GM06990 (cell line): ENCODE measurements at regions not wholly inside any gene's neighbourhood (a gene's known extent, or its start where the extent isn't known, plus 50 kb on each side); places are given as distances from the start of the nearest gene placed in this dataset.

Source experiments
- DNase-seq: peaks from one replicate; pipeline ENCODE4 v3.0.0-alpha.2; 2011; ENCODE audit not compliant: insufficient read length; ENCODE audit errors: extremely low read depth
- H3K27me3 ChIP-seq: replicated peaks from 2 replicates; pipeline ENCODE4 v1.6.0; 2011; ENCODE audit warnings: low read length; ENCODE audit not compliant: control insufficient read depth, insufficient read depth
- H3K36me3 ChIP-seq: 2 replicates; pipeline ENCODE4 v1.5.1; 2011; ENCODE audit warnings: low read length; ENCODE audit not compliant: control insufficient read depth, insufficient read depth
- H3K4me3 ChIP-seq: replicated peaks from 2 replicates; pipeline ENCODE4 v1.5.1; 2011; ENCODE audit warnings: low read depth, mild to moderate bottlenecking, control low read depth, low read length
- TF ChIP-seq, protein P1 (sequence below): IDR thresholded peaks from 2 replicates; pipeline ENCODE4 v1.5.1; 2011; ENCODE audit warnings: low read length, control low read depth, mild to moderate bottlenecking, inconsistent platforms; ENCODE audit not compliant: insufficient read depth, poor library complexity, severe bottlenecking

GRCh38 chr10:52636874-52637273, 135.7 kb downstream of the MBL2 start:
- no peaks in the 10 kb centered on the region for H3K27me3 ChIP-seq
- no peak for DNase-seq
- no peaks in the 10 kb centered on the region for H3K36me3 ChIP-seq
- TF ChIP-seq, protein P1, sequence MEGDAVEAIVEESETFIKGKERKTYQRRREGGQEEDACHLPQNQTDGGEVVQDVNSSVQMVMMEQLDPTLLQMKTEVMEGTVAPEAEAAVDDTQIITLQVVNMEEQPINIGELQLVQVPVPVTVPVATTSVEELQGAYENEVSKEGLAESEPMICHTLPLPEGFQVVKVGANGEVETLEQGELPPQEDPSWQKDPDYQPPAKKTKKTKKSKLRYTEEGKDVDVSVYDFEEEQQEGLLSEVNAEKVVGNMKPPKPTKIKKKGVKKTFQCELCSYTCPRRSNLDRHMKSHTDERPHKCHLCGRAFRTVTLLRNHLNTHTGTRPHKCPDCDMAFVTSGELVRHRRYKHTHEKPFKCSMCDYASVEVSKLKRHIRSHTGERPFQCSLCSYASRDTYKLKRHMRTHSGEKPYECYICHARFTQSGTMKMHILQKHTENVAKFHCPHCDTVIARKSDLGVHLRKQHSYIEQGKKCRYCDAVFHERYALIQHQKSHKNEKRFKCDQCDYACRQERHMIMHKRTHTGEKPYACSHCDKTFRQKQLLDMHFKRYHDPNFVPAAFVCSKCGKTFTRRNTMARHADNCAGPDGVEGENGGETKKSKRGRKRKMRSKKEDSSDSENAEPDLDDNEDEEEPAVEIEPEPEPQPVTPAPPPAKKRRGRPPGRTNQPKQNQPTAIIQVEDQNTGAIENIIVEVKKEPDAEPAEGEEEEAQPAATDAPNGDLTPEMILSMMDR: no peak
- no peak overlapping the region for H3K4me3 ChIP-seq

GRCh38 chr10:52637592-52637991, 135.0 kb downstream of the MBL2 start:
- TF ChIP-seq, protein P1: no peak
- no peak overlapping the region for H3K4me3 ChIP-seq
- no peaks in the 10 kb centered on the region for H3K36me3 ChIP-seq
- no peaks in the 10 kb centered on the region for H3K27me3 ChIP-seq
- no peak for DNase-seq

DNA sequence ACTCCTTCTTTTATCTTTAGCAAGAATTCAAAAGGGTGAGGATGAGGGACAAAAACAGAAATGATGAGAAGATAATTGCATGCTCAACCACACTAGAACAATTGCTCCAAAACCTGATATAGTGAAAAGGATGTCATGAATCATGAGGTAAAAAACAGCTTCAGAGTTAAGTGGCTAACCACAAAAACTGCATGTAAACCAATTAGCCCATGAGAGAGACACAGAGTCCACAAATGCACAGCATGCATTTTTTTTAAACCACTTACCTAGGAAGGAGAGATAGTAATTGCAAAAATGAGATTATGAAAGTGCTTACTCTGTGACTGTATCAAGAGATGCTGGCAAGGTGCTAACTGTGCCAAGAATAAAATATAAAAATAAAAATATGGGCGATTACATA, 132.9 kb downstream of the MBL2 start:
- DNase-seq: no peak

DNA sequence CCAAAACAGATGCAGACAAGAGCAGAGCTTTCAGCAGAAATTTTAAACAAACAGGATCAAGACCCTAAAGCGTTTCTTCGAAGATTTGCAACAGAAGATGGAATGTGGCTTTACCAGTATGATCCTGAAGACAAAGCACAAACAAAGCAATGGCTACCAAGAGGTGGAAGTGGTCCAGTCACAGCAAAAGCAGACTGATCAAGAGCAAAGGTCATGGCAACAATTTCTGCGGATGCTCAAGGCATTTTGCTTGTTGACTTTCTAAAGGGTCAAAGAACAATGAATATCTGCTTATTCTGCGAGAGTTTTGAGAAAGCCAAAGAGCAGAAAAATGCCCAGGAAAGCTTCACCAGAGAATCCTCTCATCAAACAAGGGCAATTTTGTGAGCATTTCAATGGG, 130.4 kb downstream of the MBL2 start:
- no peaks in the 10 kb centered on the region for H3K27me3 ChIP-seq
- no peak for DNase-seq
- no peaks in the 10 kb centered on the region for H3K36me3 ChIP-seq
- TF ChIP-seq, protein P1: no peak
- H3K4me3 ChIP-seq: no peak overlapping the region

More for the DNA sequence above, 132.9 kb downstream of the MBL2 start:
- Histone ChIP-seq H3K36me3 (no peaks in the 10 kb centered on the region), H3K27me3 (no peaks in the 10 kb centered on the region), H3K4me3 (no peak overlapping the region)
- TF ChIP-seq, protein P1: no peak

- Histone ChIP-seq H3K4me3 (no peak overlapping the region), H3K27me3 (no peaks in the 10 kb centered on the region), H3K36me3 (no peaks in the 10 kb centered on the region)
- TF ChIP-seq, protein P1: peak; percentile 64
- no peak for DNase-seq
These were observed 128.0 kb downstream of the MBL2 start for GRCh38 chr10:52644373-52645186.
